ENCODE measurements at regions not wholly inside any gene's neighbourhood (a gene's known extent, or its start where the extent isn't known, plus 50 kb on each side); places are given as distances from the start of the nearest gene placed in this dataset.

- Histone ChIP-seq H3K36me3 (ENCODE audit: low read depth, missing control alignments) (no peaks in the 10 kb centered on the region), H3K4me1 (no peaks in the 10 kb centered on the region), H3K27me3 (no peaks in the 10 kb centered on the region), H3K4me3 (no peak overlapping the region), H3K9me3 (no peaks in the 10 kb centered on the region), H3K27ac (no peak overlapping the region)
- TF ChIP-seq, protein P1, sequence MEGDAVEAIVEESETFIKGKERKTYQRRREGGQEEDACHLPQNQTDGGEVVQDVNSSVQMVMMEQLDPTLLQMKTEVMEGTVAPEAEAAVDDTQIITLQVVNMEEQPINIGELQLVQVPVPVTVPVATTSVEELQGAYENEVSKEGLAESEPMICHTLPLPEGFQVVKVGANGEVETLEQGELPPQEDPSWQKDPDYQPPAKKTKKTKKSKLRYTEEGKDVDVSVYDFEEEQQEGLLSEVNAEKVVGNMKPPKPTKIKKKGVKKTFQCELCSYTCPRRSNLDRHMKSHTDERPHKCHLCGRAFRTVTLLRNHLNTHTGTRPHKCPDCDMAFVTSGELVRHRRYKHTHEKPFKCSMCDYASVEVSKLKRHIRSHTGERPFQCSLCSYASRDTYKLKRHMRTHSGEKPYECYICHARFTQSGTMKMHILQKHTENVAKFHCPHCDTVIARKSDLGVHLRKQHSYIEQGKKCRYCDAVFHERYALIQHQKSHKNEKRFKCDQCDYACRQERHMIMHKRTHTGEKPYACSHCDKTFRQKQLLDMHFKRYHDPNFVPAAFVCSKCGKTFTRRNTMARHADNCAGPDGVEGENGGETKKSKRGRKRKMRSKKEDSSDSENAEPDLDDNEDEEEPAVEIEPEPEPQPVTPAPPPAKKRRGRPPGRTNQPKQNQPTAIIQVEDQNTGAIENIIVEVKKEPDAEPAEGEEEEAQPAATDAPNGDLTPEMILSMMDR (IDR thresholded peaks at IDR 0.05) = no peak
- TF ChIP-seq POLR2A (IDR thresholded peaks at IDR 0.05) = no peak
- 65 to 93% methylated on average over 1 of the region's 1 CpG for WGBS, 2 donors
- DNase-seq = no peak
- intact Hi-C loops (cut with DNase I; ENCODE audit: low total_unique reads) = no loop called here
Observed at GRCh38 chr9:21672761-21673160, 129.7 kb upstream of the MTAP start.

- Histone ChIP-seq H3K27ac (no peak overlapping the region), H3K27me3 (no peaks in the 10 kb centered on the region), H3K4me1 (no peaks in the 10 kb centered on the region), H3K36me3 (ENCODE audit: low read depth, missing control alignments) (no peaks in the 10 kb centered on the region), H3K4me3 (no peak overlapping the region), H3K9me3 (no peaks in the 10 kb centered on the region)
- DNase-seq = no peak
- intact Hi-C loops (cut with DNase I; ENCODE audit: low total_unique reads) = no loop called here
- WGBS, 2 donors = 92 to 94% methylated on average over 1 of the region's 1 CpG
- TF ChIP-seq, protein P1 (IDR thresholded peaks at IDR 0.05) = no peak
- no peak for TF ChIP-seq POLR2A (IDR thresholded peaks at IDR 0.05)
Observed at GRCh38 chr9:21674894-21675293, 127.5 kb upstream of the MTAP start.

DNA sequence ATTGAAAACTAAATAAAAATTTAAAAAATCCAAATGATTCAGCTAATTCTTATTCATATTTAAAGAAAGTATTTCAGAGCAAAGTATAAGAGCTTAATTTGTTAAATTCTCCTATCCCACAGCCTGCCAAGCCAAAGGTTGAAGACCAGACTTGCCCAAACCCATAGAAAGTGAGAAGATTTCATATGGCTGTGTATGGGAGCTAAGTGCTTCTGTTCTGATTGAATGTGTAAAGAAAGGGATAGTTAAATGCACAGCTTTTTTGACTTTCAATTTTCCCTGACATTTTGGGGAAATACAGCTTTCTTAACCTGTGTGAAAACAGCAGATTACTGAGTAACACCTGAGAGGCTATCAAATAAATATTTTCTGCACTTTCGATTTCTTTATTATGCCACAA, 125.0 kb upstream of the MTAP start:
- whole genome bisulfite sequencing, 2 donors = 81 to 93% methylated on average over 1 of the region's 1 CpG
- no peaks in the 10 kb centered on the region for H3K4me1 ChIP-seq
- no peaks in the 10 kb centered on the region for H3K9me3 ChIP-seq
- H3K36me3 ChIP-seq (ENCODE audit: low read depth, missing control alignments) = no peaks in the 10 kb centered on the region
- intact Hi-C loops (cut with DNase I; ENCODE audit: low total_unique reads) = no loop called here
- no peak overlapping the region for H3K4me3 ChIP-seq
- no peaks in the 10 kb centered on the region for H3K27me3 ChIP-seq
- DNase-seq = no peak
- H3K27ac ChIP-seq = no peak overlapping the region
- no peak for TF ChIP-seq POLR2A (IDR thresholded peaks at IDR 0.05)
- TF ChIP-seq, protein P1 (IDR thresholded peaks at IDR 0.05) = no peak

- Histone ChIP-seq H3K27me3 (no peaks in the 10 kb centered on the region), H3K4me3 (no peak overlapping the region), H3K4me1 (no peaks in the 10 kb centered on the region), H3K36me3 (ENCODE audit: low read depth, missing control alignments) (no peaks in the 10 kb centered on the region), H3K27ac (no peak overlapping the region), H3K9me3 (no peaks in the 10 kb centered on the region)
- WGBS, 2 donors = 71 to 73% methylated on average over 3 of the region's 3 CpGs
- intact Hi-C loops (cut with DNase I; ENCODE audit: low total_unique reads) = no loop called here
- TF ChIP-seq, protein P1 (IDR thresholded peaks at IDR 0.05) = no peak
- no peak for TF ChIP-seq POLR2A (IDR thresholded peaks at IDR 0.05)
- DNase-seq = no peak
Observed at GRCh38 chr9:21677834-21678233, 124.6 kb upstream of the MTAP start.

DNA sequence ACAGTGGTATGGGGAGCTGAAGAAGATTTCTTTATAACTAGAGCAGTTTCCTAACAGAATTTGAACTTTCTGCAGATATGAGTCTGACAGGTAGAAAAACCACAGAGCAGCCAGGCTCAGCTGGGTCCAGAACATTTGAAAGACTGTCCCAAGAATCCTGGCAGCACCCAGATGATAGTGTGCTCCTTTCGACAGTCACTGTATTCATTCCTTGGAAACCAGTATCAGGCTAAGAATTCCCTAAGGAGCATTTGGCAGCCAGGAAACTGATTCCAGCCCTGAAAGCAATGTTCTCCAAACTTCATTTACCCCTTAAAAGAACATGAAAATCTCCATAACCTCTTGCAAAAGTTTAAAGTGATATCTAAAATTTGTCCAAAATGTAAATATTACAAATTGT, 123.0 kb upstream of the MTAP start:
- intact Hi-C loops (cut with DNase I; ENCODE audit: low total_unique reads) = no loop called here
- WGBS, 2 donors = 47 to 58% methylated on average over 1 of the region's 1 CpG
- no peak overlapping the region for H3K27ac ChIP-seq
- H3K27me3 ChIP-seq = no peaks in the 10 kb centered on the region
- H3K9me3 ChIP-seq = no peaks in the 10 kb centered on the region
- no peaks in the 10 kb centered on the region for H3K36me3 ChIP-seq (ENCODE audit: low read depth, missing control alignments)
- TF ChIP-seq, protein P1 (IDR thresholded peaks at IDR 0.05) = no peak
- no peak overlapping the region for H3K4me3 ChIP-seq
- no peak for DNase-seq
- no peaks in the 10 kb centered on the region for H3K4me1 ChIP-seq
